HG03095 (cell line): ENCODE measurements at regions not wholly inside any gene's neighbourhood (a gene's known extent, or its start where the extent isn't known, plus 50 kb on each side); places are given as distances from the start of the nearest gene placed in this dataset.

Experiments used
- ATAC-seq: cut with Tn5 transposase; IDR thresholded peaks from one replicate; pipeline ENCODE4 v1.9.1; 2021; ENCODE audit warnings: moderate library complexity; ENCODE audit not compliant: unreplicated experiment

DNA sequence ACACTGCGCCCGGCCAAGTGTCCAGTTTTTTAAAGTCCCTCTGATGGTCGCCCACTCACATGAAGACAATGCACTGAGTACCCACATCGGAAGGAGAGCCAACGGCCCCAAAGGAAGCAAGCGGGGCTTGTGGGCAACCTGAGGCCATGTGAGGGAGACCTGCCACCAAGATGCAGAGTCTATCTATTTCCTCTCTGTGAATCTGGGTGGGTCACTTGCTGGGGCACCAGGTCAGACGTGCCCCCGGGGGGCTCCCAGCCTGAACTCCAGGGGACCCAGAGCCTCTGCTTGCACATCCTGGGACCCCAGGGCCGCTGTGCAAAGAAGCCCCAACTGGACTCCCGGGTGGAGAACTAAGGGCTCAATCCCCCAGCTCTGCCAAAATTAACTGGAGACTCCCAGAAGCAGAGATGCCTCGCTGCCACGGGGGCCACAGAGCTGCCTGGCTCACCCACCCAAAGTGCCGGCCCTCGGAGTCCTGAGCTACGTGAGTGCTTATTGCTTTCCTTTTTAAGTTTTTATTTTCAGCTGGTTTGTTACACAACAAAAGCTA lies 106.4 kb downstream of the BRD1 start:
- no peak for ATAC-seq

GRCh38 chr22:49720279-49720959 lies 107.3 kb downstream of the BRD1 start:
- no peak for ATAC-seq

GRCh38 chr22:49719046-49719445 lies 108.6 kb downstream of the BRD1 start:
- no peak for ATAC-seq

DNA sequence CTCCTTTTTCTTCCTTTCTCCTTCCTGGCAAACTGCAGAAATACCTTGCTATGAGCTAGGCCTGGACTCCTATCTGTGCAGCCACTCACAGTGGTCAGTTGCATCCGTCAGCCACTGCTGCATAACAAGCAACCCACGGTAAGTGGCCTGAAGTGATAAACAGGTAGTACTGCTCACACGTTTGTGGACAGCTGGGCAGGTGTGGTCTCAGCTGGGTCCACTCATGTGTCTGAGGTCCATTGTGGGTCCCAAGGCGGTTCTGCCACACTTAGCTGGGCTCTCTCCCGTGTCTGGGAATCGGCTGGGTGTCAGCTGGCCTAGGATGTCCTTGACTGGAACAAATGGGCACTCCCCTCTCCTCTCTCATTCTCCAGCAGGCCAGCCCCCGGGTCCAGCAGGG lies 109.3 kb downstream of the BRD1 start:
- ATAC-seq = no peak

GRCh38 chr22:49717322-49717919 lies 110.3 kb downstream of the BRD1 start:
- no peak for ATAC-seq

GRCh38 chr22:49716441-49716840 lies 111.2 kb downstream of the BRD1 start:
- no peak for ATAC-seq

GRCh38 chr22:49715450-49715849 lies 112.2 kb downstream of the BRD1 start:
- ATAC-seq = no peak

DNA sequence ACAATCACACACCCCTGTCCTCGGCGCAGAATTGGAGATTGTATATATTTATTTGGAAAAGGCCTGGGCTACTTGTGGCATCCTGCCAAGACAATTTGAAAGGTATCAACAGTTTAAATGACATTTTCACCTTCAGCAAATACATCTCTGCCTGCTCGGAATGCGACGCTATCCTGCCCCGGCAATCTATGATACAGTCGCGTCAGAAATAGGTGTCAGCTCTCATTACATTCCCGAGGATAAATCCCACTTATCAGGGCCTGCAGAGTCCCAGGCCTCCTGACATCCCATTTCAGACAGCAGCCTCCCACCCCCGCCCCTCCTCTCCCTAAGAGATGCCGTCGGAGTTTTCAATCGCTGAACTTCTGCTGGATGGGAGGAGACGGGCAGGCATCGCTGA lies 114.7 kb downstream of the BRD1 start:
- no peak for ATAC-seq

GRCh38 chr22:49712195-49712791 lies 115.4 kb downstream of the BRD1 start:
- no peak for ATAC-seq

GRCh38 chr22:49710746-49711145 lies 116.9 kb downstream of the BRD1 start:
- no peak for ATAC-seq

DNA sequence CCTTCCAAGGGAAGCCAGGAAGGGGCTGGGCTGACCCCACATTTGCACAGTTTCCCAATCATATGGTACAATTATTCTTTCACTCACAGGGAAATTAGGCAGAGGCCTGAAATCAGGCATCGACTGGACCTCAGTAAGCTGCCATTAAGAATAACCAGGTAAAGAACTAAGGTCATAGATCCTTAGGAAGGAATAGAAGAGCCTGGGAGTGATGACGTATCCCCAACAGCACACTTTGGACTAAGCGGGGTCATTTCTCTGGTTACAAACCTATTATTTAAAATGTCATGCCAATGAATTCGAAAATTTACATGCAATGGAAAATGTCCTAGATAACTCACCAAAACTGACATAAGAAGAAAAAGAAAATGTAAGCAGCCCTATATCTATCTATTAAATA lies 118.2 kb downstream of the BRD1 start:
- no peak for ATAC-seq

- no peak for ATAC-seq
These were observed 121.7 kb downstream of the BRD1 start for GRCh38 chr22:49705972-49706352.

DNA sequence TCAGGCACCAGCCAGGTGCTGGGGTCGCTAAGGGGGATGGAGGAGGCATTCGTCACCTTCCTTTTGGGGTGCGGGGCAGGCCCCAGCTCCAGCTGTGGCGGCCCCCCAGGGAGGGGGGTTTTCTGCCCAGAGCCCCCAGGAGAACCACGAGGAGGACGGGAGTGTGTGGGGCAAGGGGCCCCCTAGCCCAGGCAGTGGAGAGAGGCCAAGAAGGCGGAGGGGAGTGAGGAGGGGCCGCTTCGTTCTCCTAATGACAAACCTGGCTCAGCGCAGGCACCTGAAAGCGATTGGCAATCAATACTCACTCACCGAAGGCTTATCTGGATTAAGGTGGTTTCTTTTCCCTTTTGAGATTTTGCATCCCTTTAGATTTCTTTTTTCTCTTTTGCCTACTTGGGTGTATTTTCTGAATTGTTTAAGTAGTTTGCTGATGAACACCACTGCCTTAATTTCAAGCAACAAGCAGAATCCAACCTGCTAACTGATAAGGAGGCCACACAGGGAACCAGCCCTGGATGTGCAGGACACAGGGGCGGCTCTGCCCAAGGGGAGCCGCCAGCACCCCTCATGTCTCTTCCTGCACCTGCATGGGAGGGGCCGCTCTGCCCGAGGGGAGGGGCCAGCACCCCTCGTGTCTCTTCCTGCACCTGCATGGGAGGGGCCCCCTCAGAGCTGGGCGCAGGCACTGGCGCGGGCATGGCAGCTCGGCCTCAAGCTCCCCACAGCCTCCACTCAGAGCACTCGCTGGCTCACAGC lies 122.3 kb downstream of the BRD1 start:
- no peak for ATAC-seq

- no peak for ATAC-seq
These were observed 123.1 kb downstream of the BRD1 start for GRCh38 chr22:49704345-49705215.

GRCh38 chr22:49703990-49704344 lies 123.7 kb downstream of the BRD1 start:
- ATAC-seq = no peak

- ATAC-seq = no peak
These were observed 124.2 kb downstream of the BRD1 start for GRCh38 chr22:49703505-49703904.

DNA sequence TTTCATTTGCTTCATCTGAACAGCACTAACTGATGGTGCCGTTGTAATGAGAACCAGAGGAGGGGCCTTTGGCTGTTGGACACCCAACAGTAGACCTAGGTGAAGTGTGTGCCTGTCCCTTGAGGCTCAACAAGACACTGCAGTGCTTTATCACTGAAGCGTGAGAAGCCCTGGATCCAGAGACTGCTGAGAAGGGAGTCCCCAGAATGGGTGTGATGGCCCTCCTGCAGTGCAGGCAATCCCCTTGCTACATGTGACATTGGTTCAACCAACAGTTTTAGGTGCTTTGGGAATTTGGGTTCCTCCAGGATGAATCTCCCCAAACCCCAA lies 125.6 kb downstream of the BRD1 start:
- no peak for ATAC-seq

DNA sequence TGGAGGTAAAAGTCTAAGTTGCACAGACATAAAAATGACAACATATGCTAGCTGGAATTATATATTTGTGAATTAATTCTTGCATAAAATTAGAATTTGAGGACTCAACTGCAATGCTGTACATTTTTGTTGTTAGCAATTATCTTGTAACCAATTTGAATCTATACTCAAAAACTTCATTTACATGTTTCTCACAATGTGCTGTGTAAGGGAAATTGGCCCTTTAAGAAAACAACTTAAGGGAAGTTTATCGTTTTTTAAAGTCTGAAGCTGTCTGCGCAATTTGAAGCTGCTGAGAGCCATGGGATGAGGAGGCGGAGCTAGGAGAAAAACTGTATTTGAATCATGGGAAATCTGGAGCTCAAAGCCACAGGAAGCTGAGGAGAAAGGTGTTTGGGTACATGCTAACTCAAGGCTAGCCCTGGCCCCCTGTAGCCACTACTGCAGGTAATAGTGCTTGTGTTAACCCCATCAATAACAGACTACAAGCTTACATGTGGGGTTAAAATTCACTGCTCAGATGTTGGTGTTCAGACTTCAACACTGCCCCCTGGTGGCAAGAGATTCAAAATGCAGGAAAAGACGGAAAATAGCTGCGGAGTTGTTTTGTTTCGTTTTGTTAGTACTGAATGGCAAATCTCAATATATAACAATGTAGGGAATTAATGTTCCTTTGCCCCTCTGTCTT lies 126.1 kb downstream of the BRD1 start:
- no peak for ATAC-seq

- no peak for ATAC-seq
These were observed 127.7 kb downstream of the BRD1 start for GRCh38 chr22:49699928-49700498.

DNA sequence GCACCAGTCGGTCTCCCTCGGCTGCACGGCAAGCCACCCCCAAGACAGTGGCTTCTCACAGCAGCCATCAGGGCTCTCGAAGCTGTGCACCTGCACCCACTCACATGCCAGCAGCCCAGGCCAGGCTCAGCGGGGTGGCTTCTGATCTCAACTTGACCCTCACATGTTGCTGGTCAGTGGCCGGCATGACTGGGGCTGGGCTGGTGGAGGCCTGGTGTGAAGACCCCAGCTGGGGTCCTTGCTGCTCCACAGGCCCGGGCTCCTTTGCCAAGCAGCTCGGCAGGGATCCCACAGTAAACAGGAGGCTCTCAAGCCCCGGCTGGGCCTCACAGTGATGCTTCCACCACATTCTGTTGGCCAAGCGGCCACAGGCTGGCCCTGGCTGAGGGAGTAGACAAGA lies 128.2 kb downstream of the BRD1 start:
- ATAC-seq = no peak
